ENCODE measurements at regions not wholly inside any gene's neighbourhood (a gene's known extent, or its start where the extent isn't known, plus 50 kb on each side); places are given as distances from the start of the nearest gene placed in this dataset.
"Not testable (repeated sequence)": the region's sequence is repeated elsewhere in the genome, so short reads cannot be mapped to it uniquely, and the experiment has no call there.

DNA sequence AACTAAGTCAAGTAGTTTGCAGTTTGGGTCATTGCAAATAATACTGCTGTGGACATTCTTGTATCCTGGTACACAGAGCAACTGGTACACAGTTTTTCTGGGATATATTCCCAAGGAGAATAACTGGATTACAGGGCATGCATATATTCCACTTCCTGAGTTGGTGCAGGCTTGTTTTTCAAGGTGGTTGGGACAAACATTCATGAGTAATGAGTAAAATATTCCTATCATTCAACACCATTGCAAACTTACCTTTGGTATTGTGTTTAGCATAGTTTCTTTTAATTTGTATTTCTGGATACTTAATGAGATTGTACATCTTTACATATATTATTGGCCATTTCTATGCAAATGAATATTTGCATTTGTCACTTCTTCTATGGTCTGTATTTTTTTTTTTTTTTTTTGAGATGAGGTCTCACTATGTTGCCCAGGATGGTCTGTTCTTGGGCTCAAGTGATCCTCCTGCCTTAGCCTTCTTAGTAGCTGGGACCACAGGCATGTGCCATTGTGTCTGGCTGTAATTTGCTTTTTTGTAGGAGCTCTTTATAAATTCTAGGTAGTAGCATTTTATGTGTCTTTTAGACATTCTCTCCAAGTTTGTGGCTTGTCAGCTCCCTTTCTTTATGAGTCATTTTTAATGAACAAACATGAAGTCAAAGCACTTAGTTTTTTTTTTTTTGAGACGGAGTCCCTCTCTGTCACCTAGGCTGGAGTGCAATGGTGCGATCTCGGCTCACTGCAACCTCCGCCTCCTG, 158.7 kb downstream of the SOX4 start:
- DNase-seq (ENCODE audit: extremely low spot score) = no peak
- POLR2A ChIA-PET = interaction anchor here (0.7 kb wide), 1 partner anchor 49 kb away, joined by 4 read pairs; no protein-coding TSS in a partner anchor
- CTCF ChIA-PET = interaction anchor here (0.6 kb wide), 1 partner anchor 1139 kb away, joined by 3 read pairs; no protein-coding TSS in a partner anchor
- TF ChIP-seq, protein P1, sequence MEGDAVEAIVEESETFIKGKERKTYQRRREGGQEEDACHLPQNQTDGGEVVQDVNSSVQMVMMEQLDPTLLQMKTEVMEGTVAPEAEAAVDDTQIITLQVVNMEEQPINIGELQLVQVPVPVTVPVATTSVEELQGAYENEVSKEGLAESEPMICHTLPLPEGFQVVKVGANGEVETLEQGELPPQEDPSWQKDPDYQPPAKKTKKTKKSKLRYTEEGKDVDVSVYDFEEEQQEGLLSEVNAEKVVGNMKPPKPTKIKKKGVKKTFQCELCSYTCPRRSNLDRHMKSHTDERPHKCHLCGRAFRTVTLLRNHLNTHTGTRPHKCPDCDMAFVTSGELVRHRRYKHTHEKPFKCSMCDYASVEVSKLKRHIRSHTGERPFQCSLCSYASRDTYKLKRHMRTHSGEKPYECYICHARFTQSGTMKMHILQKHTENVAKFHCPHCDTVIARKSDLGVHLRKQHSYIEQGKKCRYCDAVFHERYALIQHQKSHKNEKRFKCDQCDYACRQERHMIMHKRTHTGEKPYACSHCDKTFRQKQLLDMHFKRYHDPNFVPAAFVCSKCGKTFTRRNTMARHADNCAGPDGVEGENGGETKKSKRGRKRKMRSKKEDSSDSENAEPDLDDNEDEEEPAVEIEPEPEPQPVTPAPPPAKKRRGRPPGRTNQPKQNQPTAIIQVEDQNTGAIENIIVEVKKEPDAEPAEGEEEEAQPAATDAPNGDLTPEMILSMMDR (IDR thresholded peaks at IDR 0.05; ENCODE audit: control extremely low read depth, extremely low read depth, low read depth, missing control alignments) = no peak

DNA sequence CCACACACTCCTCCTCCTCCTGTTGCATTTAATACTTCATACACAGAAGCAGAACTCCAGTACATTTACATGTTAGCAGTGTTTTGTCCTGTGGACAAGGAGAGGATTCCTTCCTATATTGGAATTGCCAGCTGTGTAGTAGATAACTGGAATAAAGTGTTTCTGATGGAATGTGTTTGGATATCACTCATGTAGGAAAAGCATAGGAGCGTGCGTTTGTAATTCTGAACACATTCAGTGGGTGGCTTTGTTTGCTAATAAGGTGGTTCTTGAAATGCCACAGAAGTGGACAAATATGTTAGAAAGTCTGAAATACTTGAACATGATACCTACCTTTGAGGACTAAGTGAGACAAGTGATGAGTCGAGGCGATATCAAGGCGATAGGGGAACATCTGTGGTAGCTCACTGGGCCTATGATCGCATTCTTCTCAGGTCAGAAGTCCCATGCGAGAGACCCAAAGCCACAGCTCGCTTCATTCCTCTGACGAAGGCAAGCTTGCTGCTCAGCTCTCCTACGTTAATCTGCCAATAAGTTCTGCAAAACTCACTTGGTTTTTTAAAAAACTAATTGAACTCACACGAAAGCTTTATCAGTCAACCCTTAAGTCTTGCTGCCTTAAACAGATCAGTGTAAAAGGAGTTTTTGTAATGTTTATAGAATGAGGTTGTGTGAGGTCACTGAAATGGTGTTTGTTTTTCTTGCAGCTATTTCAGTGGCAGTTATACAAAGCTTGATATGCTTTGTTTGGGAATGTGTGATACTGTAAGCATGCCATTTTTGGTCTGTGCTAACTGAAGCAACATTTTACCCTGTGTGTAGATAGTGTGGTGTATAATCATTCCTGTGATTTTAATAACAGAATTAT, 159.9 kb downstream of the SOX4 start:
- DNase-seq (ENCODE audit: extremely low spot score) = no peak
- CTCF ChIA-PET = interaction anchor here (1.4 kb wide), 1 partner anchor 11 kb away, joined by 4 read pairs; no protein-coding TSS in a partner anchor
- TF ChIP-seq, protein P1 (IDR thresholded peaks at IDR 0.05; ENCODE audit: control extremely low read depth, extremely low read depth, low read depth, missing control alignments) = no peak
- POLR2A ChIA-PET = no interaction called here

DNA sequence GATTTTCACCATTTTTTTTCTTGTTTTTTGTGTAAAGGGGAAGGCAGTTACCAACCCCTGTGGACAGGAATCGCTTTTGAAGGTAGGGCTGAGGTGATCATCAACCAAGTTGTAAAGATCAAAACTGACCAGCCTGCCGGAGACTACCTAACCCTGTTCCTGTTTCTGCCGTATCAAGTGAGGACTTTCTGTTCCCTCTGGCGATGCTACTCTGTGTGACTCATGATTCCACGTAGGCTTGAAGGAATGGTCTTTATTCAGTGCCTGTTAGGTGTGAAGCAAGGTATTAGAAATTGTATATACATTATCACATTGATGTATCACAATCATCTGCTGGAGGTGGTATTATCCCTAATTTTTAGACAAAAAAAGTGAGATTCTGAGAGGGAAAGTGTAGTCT, 161.3 kb downstream of the SOX4 start:
- ChIA-PET CTCF (interaction anchor here (0.9 to 1.2 kb wide), 2 partner anchors 10 to 39 kb away, joined by 3 read pairs; no protein-coding TSS in a partner anchor), POLR2A (no interaction called here)
- TF ChIP-seq, protein P1 (IDR thresholded peaks at IDR 0.05; ENCODE audit: control extremely low read depth, extremely low read depth, low read depth, missing control alignments) = no peak
- no peak for DNase-seq (ENCODE audit: extremely low spot score)

DNA sequence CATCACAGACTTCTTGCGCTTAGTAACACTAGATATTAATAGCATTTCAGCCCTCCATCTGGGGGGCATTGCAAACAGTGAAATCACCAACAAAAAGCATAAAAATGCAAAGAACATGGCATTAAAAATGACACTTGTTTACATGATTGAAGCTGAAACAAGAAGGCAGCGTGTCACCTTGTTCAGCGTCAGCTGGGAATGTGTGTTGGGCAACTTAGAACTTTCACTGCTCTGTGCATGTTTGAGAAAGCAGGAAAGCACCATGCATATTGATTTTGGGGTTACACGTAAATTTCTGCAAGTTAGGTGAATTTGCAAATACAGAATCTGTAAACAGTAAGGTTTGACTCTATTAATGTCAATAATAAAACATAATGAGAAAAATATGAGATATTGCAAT, 162.9 kb downstream of the SOX4 start:
- ChIA-PET CTCF (no interaction called here), POLR2A (no interaction called here)
- DNase-seq (ENCODE audit: extremely low spot score) = no peak
- TF ChIP-seq, protein P1 (IDR thresholded peaks at IDR 0.05; ENCODE audit: control extremely low read depth, extremely low read depth, low read depth, missing control alignments) = no peak

DNA sequence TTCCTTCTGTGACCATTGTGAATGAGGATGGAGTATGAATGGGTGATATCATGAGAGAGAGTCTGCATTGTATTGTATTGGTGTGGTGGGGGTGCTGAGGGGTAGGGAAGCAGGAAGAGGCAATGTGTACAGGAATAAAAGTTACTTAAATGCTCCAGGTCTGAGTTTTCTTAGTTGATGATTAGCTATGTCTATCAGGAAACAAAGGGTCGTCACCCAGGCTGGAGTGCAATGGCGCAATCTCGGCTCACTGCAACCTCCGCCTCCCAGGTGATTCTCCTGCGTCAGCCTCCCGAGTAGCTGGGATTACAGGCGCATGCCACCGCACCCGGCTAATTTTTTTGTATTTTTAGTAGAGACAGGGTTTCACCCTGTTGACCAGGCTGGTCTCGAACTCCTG, 163.8 kb downstream of the SOX4 start:
- POLR2A ChIA-PET; DNase-seq (ENCODE audit: extremely low spot score); CTCF ChIA-PET: not testable (repeated sequence)

DNA sequence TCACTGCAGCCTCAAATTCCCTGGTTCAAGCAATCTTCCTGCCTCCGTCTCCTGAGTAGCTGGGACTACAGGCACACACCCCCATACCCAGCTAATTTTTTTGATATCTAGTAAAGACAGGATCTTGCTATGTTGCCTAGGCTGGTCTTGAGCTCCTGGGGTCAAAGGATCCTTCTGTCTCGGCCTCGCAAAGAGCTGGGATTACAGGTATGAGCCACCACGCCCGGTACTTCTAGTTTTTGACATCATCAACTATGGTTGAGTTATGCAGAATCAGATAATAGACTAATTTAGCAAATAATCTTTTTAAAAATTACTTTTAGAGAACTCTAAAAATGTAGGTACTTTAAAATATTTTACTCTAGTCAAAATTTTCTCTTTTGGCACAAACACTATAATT, 166.2 kb downstream of the SOX4 start:
- ChIA-PET POLR2A (no interaction called here), CTCF (interaction anchor here (0.9 to 3.1 kb wide), 7 partner anchors 11 to 145 kb away, joined by 3 to 8 read pairs (median 3); no protein-coding TSS in a partner anchor)
- TF ChIP-seq, protein P1 (IDR thresholded peaks at IDR 0.05; ENCODE audit: control extremely low read depth, extremely low read depth, low read depth, missing control alignments) = no peak
- no peak for DNase-seq (ENCODE audit: extremely low spot score)

DNA sequence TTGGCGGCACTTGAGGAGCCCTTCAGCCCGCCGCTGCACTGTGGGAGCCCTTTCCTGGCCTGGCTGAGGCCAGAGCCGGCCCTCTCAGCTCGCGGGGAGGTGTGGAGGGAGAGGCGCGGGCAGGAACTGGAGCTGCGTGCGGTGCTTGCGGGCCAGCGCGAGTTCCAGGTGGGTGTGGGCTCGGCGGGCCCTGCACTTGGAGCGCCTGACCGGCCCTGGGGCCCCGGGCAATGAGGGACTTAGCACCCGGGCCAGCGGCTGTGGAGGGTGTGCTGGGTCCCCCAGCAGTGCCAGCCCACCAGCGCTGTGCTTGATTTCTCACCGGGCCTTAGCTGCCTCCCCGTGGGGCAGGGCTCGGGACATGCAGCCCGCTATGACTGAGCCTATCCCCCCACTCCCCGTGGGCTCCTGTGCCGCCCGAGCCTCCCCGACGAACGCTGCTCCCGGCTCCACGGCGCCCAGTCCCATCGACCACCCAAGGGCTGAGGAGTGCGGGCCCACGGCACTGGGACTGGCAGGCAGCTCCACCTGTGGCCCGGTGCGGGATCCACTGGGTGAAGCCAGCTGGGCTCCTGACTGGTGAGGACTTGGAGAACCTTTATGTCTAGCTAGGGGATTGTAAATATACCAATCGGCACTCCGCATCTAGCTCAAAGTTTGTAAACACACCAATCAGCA, 167.6 kb downstream of the SOX4 start:
- DNase-seq (ENCODE audit: extremely low spot score); POLR2A ChIA-PET: not testable (repeated sequence)
- CTCF ChIA-PET = interaction anchor here (2.2 to 3.1 kb wide), 2 partner anchors 10 to 21 kb away, joined by 6 to 8 read pairs; no protein-coding TSS in a partner anchor
